A549 (cell line): ENCODE measurements at regions not wholly inside any gene's neighbourhood (a gene's known extent, or its start where the extent isn't known, plus 50 kb on each side); places are given as distances from the start of the nearest gene placed in this dataset.

ENCODE experiments used
- ATAC-seq, 2 experiments: fragments of 200-7000 bp in 1 of 2; fragments of >200 bp in 1 of 2; cut with Nextera tagmentation in 1 of 2; cut with Tn5 transposase in 1 of 2; 3 replicates each; pipeline versions ENCODE4 v1.8.0 to v1.9.1; 2018 to 2020; ENCODE audit warnings: mild to moderate bottlenecking in 1 of 2, moderate library complexity in 1 of 2
- CTCF ChIA-PET: fragments of 300-600 bp; sonication (Branson Sonifier 250); formaldehyde crosslinking; extraction: SDS; loops from one replicate; lab custom pipeline; 2021; ENCODE audit warnings: antibody characterized with exemption, inconsistent platforms; lab: Yijun Ruan, JAX
- POLR2A ChIA-PET: fragments of 350-600 bp; formaldehyde crosslinking; extraction: SDS; loops from one replicate; lab custom pipeline; 2021; ENCODE audit warnings: antibody characterized with exemption, inconsistent platforms; lab: Yijun Ruan, JAX
- DNase-seq, 2 experiments: peaks; one replicate each; pipeline versions ENCODE4 v3.0.0 to v3.0.0-alpha.2; 2011 to 2016; ENCODE audit warnings: low read depth in 1 of 2, low spot score in 1 of 2
- FAIRE-seq: peaks from 2 replicates; lab custom pipeline; 2011; peaks lifted over from hg19 to GRCh38; lab: Jason Lieb, UNC
- H3K27ac ChIP-seq, 2 experiments: fragments of >200 bp; sonication (Bioruptor Twin); formaldehyde crosslinking; 3 replicates each; pipeline ENCODE4 v1.5.1; 2016 to 2017
- H3K4me1 ChIP-seq: fragments of >200 bp; sonication (Bioruptor Twin); formaldehyde crosslinking; 3 replicates; pipeline ENCODE4 v1.6.1; 2016
- H3K4me2 ChIP-seq: fragments of >200 bp; sonication (Bioruptor Twin); formaldehyde crosslinking; 3 replicates; pipeline ENCODE4 v1.6.1; 2016
- H3K4me3 ChIP-seq: fragments of >200 bp; sonication (Bioruptor Twin); formaldehyde crosslinking; 3 replicates; pipeline ENCODE4 v1.5.1; 2016
- H3K9me3 ChIP-seq: fragments of >200 bp; sonication (Bioruptor Twin); formaldehyde crosslinking; 3 replicates; pipeline ENCODE4 v1.6.1; 2016
- BHLHE40 ChIP-seq: IDR thresholded peaks from 2 replicates; pipeline ENCODE4 v1.6.1; 2012; ENCODE audit warnings: low read depth, low read length, inconsistent platforms
- CHD4 ChIP-seq: fragments of 200-600 bp; sonication (generic); IDR thresholded peaks from 2 replicates; pipeline ENCODE4 v1.6.1; 2016; ENCODE audit warnings: antibody characterized with exemption, mild to moderate bottlenecking, borderline replicate concordance
- EHF ChIP-seq: fragments of 250-450 bp; sonication (Bioruptor Pico); IDR thresholded peaks from 2 replicates; pipeline ENCODE4 v1.5.0; 2020; ENCODE audit warnings: mild to moderate bottlenecking
- EHMT2 ChIP-seq: fragments of 200-600 bp; sonication (generic); IDR thresholded peaks from 2 replicates; pipeline ENCODE4 v1.6.1; 2016; ENCODE audit warnings: antibody characterized with exemption, low read depth, mild to moderate bottlenecking, moderate library complexity
- ESRRA ChIP-seq: fragments of 150-350 bp; IDR thresholded peaks from 2 replicates; pipeline ENCODE4 v1.6.1; 2014; ENCODE audit warnings: mild to moderate bottlenecking, low read length, borderline replicate concordance
- FOSB ChIP-seq: fragments of 250-450 bp; sonication (Bioruptor Pico); IDR thresholded peaks from 2 replicates; pipeline ENCODE4 v1.5.0; 2020; ENCODE audit warnings: mild to moderate bottlenecking, moderate library complexity
- FOXS1 ChIP-seq: fragments of 250-450 bp; sonication (Bioruptor Pico); IDR thresholded peaks from 2 replicates; pipeline ENCODE4 v1.5.0; 2020; ENCODE audit warnings: mild to moderate bottlenecking, moderate library complexity
- GATA3 ChIP-seq: IDR thresholded peaks from 2 replicates; pipeline ENCODE4 v1.6.1; 2012; ENCODE audit warnings: borderline replicate concordance
- HES2 ChIP-seq: fragments of >200 bp; sonication (Bioruptor Twin); formaldehyde crosslinking; IDR thresholded peaks from 2 replicates; pipeline ENCODE4 v1.6.1; 2016
- HEYL ChIP-seq: fragments of 250-450 bp; sonication (Bioruptor Pico); IDR thresholded peaks from 2 replicates; pipeline ENCODE4 v1.8.0; 2021; ENCODE audit warnings: mild to moderate bottlenecking, moderate library complexity
- HMGXB4 ChIP-seq: fragments of 250-450 bp; sonication (Bioruptor Pico); IDR thresholded peaks from 2 replicates; pipeline ENCODE4 v1.5.0; 2021; ENCODE audit warnings: mild to moderate bottlenecking, moderate library complexity, borderline replicate concordance
- HOXB13 ChIP-seq: fragments of 250-450 bp; sonication (Bioruptor Pico); IDR thresholded peaks from 2 replicates; pipeline ENCODE4 v1.5.0; 2020; ENCODE audit warnings: low read depth, mild to moderate bottlenecking, moderate library complexity
- JUN ChIP-seq, 2 experiments: fragments of >200 bp; sonication (Bioruptor Twin); formaldehyde crosslinking; IDR thresholded peaks; 2 replicates in 1 of 2; 3 replicates in 1 of 2; pipeline ENCODE4 v1.6.1; 2016 to 2017
- JUNB ChIP-seq: fragments of >200 bp; sonication (Bioruptor Twin); formaldehyde crosslinking; IDR thresholded peaks from 2 replicates; pipeline ENCODE4 v1.6.1; 2016
- KDM5A ChIP-seq: fragments of 200-600 bp; sonication (generic); IDR thresholded peaks from 2 replicates; pipeline ENCODE4 v1.6.1; 2016; ENCODE audit warnings: antibody characterized with exemption, mild to moderate bottlenecking
- MAFK ChIP-seq: fragments of 450-650 bp; IDR thresholded peaks from 2 replicates; pipeline ENCODE4 v1.6.1; 2014; ENCODE audit not compliant: partially characterized antibody
- MAZ ChIP-seq: fragments of 150-350 bp; IDR thresholded peaks from 2 replicates; pipeline ENCODE4 v1.6.1; 2014; ENCODE audit warnings: antibody characterized with exemption, low read depth, low read length, borderline replicate concordance
- NFE2L2 ChIP-seq: fragments of 150-350 bp; conservative IDR thresholded peaks from 2 replicates; pipeline ENCODE4 v1.6.1; 2014; ENCODE audit warnings: low read length
- NPAS2 ChIP-seq: fragments of 250-450 bp; sonication (Bioruptor Pico); IDR thresholded peaks from 2 replicates; pipeline ENCODE4 v1.8.0; 2022; ENCODE audit warnings: mild to moderate bottlenecking, moderate library complexity, borderline replicate concordance
- PHF8 ChIP-seq: fragments of 200-600 bp; sonication (generic); IDR thresholded peaks from 2 replicates; pipeline ENCODE4 v1.6.1; 2016; ENCODE audit warnings: low read depth, mild to moderate bottlenecking, antibody characterized with exemption, moderate library complexity, borderline replicate concordance
- POLR2A ChIP-seq: IDR thresholded peaks from 2 replicates; pipeline ENCODE4 v1.6.1; 2012; ENCODE audit warnings: mild to moderate bottlenecking, low read length
- POLR2AphosphoS2 ChIP-seq: conservative IDR thresholded peaks from 2 replicates; pipeline ENCODE4 v1.6.1; 2012; ENCODE audit warnings: low read length, improper control_type of control experiment, inconsistent platforms
- RARB ChIP-seq: fragments of 250-450 bp; sonication (Bioruptor Pico); IDR thresholded peaks from 2 replicates; pipeline ENCODE4 v1.8.0; 2021; ENCODE audit warnings: mild to moderate bottlenecking, moderate library complexity
- RFX5 ChIP-seq: fragments of 450-650 bp; IDR thresholded peaks from 2 replicates; pipeline ENCODE4 v1.7.1; 2014; ENCODE audit warnings: antibody characterized with exemption, mild to moderate bottlenecking, moderate library complexity
- RNF2 ChIP-seq: fragments of 200-600 bp; sonication (generic); IDR thresholded peaks from 2 replicates; pipeline ENCODE4 v1.6.1; 2016; ENCODE audit warnings: low read depth, mild to moderate bottlenecking, antibody characterized with exemption, moderate library complexity, borderline replicate concordance
- SREBF2 ChIP-seq: fragments of 450-650 bp; IDR thresholded peaks from 2 replicates; pipeline ENCODE4 v1.6.1; 2014; ENCODE audit warnings: mild to moderate bottlenecking, moderate library complexity
- TFCP2L1 ChIP-seq: fragments of 250-450 bp; sonication (Bioruptor Pico); IDR thresholded peaks from 2 replicates; pipeline ENCODE4 v1.5.0; 2021; ENCODE audit warnings: mild to moderate bottlenecking
- USF2 ChIP-seq: fragments of 450-650 bp; IDR thresholded peaks from 2 replicates; pipeline ENCODE4 v1.6.1; 2014; ENCODE audit warnings: antibody characterized with exemption
- ZFP36 ChIP-seq: fragments of 450-650 bp; IDR thresholded peaks from 2 replicates; pipeline ENCODE4 v1.6.1; 2014; ENCODE audit warnings: borderline replicate concordance; ENCODE audit not compliant: partially characterized antibody
- WGBS: methylation state at CpG from one replicate; pipeline ENCODE4 v1.1.6; 2017; ENCODE audit errors: missing lambda C conversion rate; 5-methylcytosine and 5-hydroxymethylcytosine counted together

DNA sequence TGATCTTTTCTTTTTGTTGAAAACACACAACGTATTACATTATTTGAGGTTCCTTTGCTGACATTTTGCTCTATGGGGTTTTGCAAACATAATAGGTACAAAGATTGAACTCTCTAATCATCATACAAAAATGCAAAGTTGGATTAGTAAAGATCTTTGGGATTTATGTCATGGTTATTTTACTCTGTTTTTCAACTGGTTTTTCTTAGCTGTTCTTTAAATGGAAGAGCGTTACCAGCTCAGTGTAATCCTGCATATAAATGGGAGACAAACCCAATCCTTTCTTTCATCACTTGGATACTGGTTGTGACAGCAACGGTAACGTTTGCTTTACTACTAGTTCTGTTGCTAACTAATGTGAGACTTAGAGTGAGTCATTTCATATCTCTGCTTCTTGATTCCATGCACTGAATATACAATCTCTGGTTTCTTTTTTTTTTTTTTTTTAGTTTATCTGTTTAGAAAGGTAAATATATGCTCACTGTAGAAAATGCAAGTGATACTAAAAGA lies 104.9 kb upstream of the NOVA1 start:
- Histone ChIP-seq H3K4me2 (peak overlapping the region; percentile 27; the same call in 2 of the 3 replicates), H3K27ac (no peak overlapping the region), H3K4me1 (peaks cover 7% of the 10 kb centered on the region; the same call in 1 of the 3 replicates), H3K4me3 (no peak overlapping the region), H3K9me3 (no peaks in the 10 kb centered on the region)
- TF ChIP-seq POLR2A, result no peak
- no peak for TF ChIP-seq EHMT2
- TF ChIP-seq NPAS2 (CRISPR knock-in tag), result no peak
- TF ChIP-seq EHF (CRISPR knock-in tag), result no peak
- TF ChIP-seq RNF2, result no peak
- no peak for TF ChIP-seq TFCP2L1
- TF ChIP-seq FOSB (CRISPR knock-in tag), result no peak
- TF ChIP-seq USF2, result no peak
- no peak for TF ChIP-seq BHLHE40
- no peak for TF ChIP-seq PHF8
- TF ChIP-seq HEYL (CRISPR knock-in tag), result no peak
- TF ChIP-seq HES2, result no peak
- no peak for TF ChIP-seq FOXS1
- no peak for TF ChIP-seq HOXB13
- no peak for TF ChIP-seq KDM5A
- no peak for TF ChIP-seq JUNB
- no peak for TF ChIP-seq JUN (IDR thresholded peaks at IDR 0.05)
- CTCF ChIA-PET, result interaction anchor here (1.3 kb wide), 1 partner anchor 18 kb away, joined by 6 read pairs; no protein-coding TSS in a partner anchor
- ATAC-seq (peak; percentile 35 to 59; a peak in 2 of 6 replicates), DNase-seq (peak in 1 of 2 experiments; percentile 10), FAIRE-seq (no peak)
- POLR2A ChIA-PET, result no interaction called here
- 21% methylated on average over 4 of the region's 4 CpGs for WGBS

DNA sequence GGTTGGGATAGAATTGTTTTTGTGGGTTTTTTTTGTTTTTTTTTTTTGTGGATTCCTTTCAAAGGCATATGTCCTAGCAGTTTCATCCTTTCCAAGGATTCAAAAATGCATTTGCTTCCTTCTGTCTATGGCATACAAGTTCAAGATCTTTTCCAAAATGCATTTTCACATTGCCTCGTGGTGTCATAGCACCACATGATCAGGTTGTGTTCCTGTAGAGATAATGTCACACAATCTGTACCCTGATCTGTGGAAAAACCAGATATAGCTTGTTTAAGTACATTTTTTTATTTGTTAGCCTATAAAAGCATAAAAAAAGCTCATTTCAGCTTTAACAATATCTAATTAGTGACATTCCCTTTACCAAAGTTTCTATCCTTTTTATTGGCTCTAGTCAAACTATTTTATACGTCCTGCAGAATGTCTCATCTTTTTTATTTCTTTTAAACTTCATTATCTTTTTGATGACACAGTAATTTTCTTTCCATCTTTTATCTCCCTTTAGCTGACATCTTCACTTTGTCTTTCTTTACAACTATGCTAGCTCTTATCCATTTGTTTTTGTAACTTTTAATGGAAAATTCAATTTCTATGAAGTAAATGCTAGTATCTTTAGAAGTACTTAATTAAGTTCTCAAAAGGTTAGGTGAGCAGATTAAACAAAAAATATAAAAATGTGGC lies 106.0 kb upstream of the NOVA1 start:
- Histone ChIP-seq H3K4me2 (no peak overlapping the region), H3K4me1 (peaks cover 7% of the 10 kb centered on the region; the same call in 1 of the 3 replicates), H3K4me3 (no peak overlapping the region), H3K9me3 (no peaks in the 10 kb centered on the region), H3K27ac (no peak overlapping the region)
- 64% methylated on average over 2 of the region's 2 CpGs for WGBS
- FAIRE-seq, result no peak
- ChIA-PET POLR2A (no interaction called here), CTCF (interaction anchor here (1.3 kb wide), 1 partner anchor 19 kb away, joined by 6 read pairs; no protein-coding TSS in a partner anchor)
- TF ChIP-seq MAFK (peak; percentile 59), ZFP36 (no peak)
- DNase-seq, result no peak
- no peak for ATAC-seq

DNA sequence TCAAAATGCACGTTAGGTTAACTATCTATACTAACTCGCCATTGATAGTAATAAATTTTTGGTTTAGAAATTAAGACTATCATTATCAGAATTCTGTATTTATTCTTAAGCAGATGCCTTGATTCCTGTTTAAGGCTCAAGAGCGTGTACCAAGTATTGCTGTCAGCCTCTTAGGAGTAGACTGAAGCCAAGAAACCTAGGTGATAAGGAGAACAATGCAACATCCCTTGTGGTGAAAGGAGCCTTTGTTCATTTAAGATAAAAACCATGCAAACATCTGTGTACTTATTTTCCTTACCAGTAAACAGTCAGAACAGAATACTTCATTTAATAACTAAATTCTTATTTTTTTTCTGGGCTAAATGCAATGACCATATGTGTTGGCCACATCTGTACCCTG lies 109.4 kb upstream of the NOVA1 start:
- ATAC-seq (no peak), FAIRE-seq (no peak), DNase-seq (no peak)
- CTCF ChIA-PET, result no interaction called here
- TF ChIP-seq BHLHE40, result no peak
- TF ChIP-seq GATA3, result no peak
- no peak for TF ChIP-seq POLR2AphosphoS2
- TF ChIP-seq PHF8, result no peak
- no peak for TF ChIP-seq CHD4
- no peak for TF ChIP-seq SREBF2
- no peak for TF ChIP-seq ESRRA
- TF ChIP-seq HEYL (CRISPR knock-in tag), result no peak
- TF ChIP-seq RFX5, result no peak
- TF ChIP-seq HMGXB4 (CRISPR knock-in tag), result no peak
- no peak for TF ChIP-seq USF2
- no peak for TF ChIP-seq NFE2L2
- TF ChIP-seq TFCP2L1, result no peak
- no peak for TF ChIP-seq RARB (CRISPR knock-in tag)
- no peak for TF ChIP-seq MAZ
- TF ChIP-seq EHF (CRISPR knock-in tag), result no peak
- no peak for TF ChIP-seq EHMT2
- Histone ChIP-seq H3K4me2 (no peak overlapping the region), H3K4me3 (no peak overlapping the region), H3K9me3 (no peaks in the 10 kb centered on the region), H3K4me1 (peaks cover 7% of the 10 kb centered on the region; the same call in 1 of the 3 replicates), H3K27ac (no peak overlapping the region)
- 67% methylated on average over 3 of the region's 3 CpGs for WGBS
- POLR2A ChIA-PET, result no interaction called here
